Kidney (tissue), 13 donors: ENCODE measurements at regions not wholly inside any gene's neighbourhood (a gene's known extent, or its start where the extent isn't known, plus 50 kb on each side); places are given as distances from the start of the nearest gene placed in this dataset.

Experiments
- DNase-seq, 5 donors: peaks; one replicate each; pipeline ENCODE4 v3.0.0-alpha.2; 2013 to 2020
- FAIRE-seq: peaks from 2 replicates; lab custom pipeline; 2012; peaks lifted over from hg19 to GRCh38; lab: Jason Lieb, UNC
- H3K27ac ChIP-seq, 2 donors: one replicate each; pipeline ENCODE4 v1.7.0; 2013; ENCODE audit warnings: low read depth in 2 of 2, low read length in 2 of 2, inconsistent platforms in 1 of 2
- H3K27me3 ChIP-seq: one replicate; pipeline ENCODE4 v1.7.1; 2013; ENCODE audit warnings: low read length, inconsistent platforms; ENCODE audit not compliant: control insufficient read depth, insufficient read depth
- H3K36me3 ChIP-seq, 3 donors: one replicate each; pipeline versions ENCODE4 v1.7.0 to v1.7.1; 2013; ENCODE audit warnings: low read length in 3 of 3, control low read depth in 1 of 3, inconsistent platforms in 1 of 3; ENCODE audit not compliant: insufficient read depth in 3 of 3, control insufficient read depth in 2 of 3
- H3K4me1 ChIP-seq, 3 donors: one replicate each; pipeline versions ENCODE4 v1.7.0 to v1.7.1; 2013; ENCODE audit warnings: low read length in 3 of 3, inconsistent platforms in 1 of 3, low read depth in 1 of 3; ENCODE audit not compliant: control insufficient read depth in 2 of 3, insufficient read depth in 2 of 3
- H3K4me3 ChIP-seq, 3 donors: one replicate each; pipeline versions ENCODE4 v1.7.0 to v1.8.1; 2013; ENCODE audit warnings: low read length in 3 of 3, control low read depth in 1 of 3, inconsistent platforms in 1 of 3
- H3K9ac ChIP-seq, 3 donors: one replicate each; pipeline versions ENCODE4 v1.7.0 to v1.7.1; 2013; ENCODE audit warnings: low read length in 3 of 3, control low read depth in 1 of 3, inconsistent platforms in 1 of 3
- H3K9me3 ChIP-seq, 3 donors: one replicate each; pipeline versions ENCODE4 v1.7.0 to v1.7.1; 2013; ENCODE audit warnings: low read length in 3 of 3, control low read depth in 1 of 3, inconsistent platforms in 1 of 3; ENCODE audit not compliant: control insufficient read depth in 2 of 3, insufficient read depth in 1 of 3
- CTCF ChIP-seq: IDR thresholded peaks from 3 replicates; pipeline ENCODE4 v1.5.1; 2012; ENCODE audit warnings: mild to moderate bottlenecking, moderate library complexity, borderline replicate concordance; ENCODE audit not compliant: insufficient read depth; ENCODE audit errors: extremely low read depth
- intact Hi-C: fragments of 100-400 bp; cut with DNase I; formaldehyde crosslinking; loops from one replicate; pipeline ENCODE4 v1.11.1; 2022
- donor health status: control.
- donor health status: control.
- donor health status: control.
- donor health status: control.
- donor health status: control.
- donor health status: DM: yes; HTN: yes; CAD: no.
- donor health status: Normal renal cell carcinoma (clear cell type).

- TF ChIP-seq CTCF, result no peak
- intact Hi-C loops, result no loop called here
- Histone ChIP-seq H3K36me3 (no peaks in the 10 kb centered on the region), H3K9me3 (no peaks in the 10 kb centered on the region), H3K27me3 (no peaks in the 10 kb centered on the region), H3K4me3 (no peak overlapping the region), H3K4me1 (no peaks in the 10 kb centered on the region), H3K27ac (no peak overlapping the region), H3K9ac (no peak overlapping the region)
- FAIRE-seq (no peak), DNase-seq (no peak)
Measured at GRCh38 chr9:91138760-91139159, 223.0 kb downstream of the AUH start.

GRCh38 chr9:91141407-91141965 is 220.2 kb downstream of the AUH start:
- DNase-seq, result no peak
- no peak for TF ChIP-seq CTCF
- Histone ChIP-seq H3K4me3 (no peak overlapping the region), H3K9ac (no peak overlapping the region), H3K27ac (no peak overlapping the region), H3K36me3 (no peaks in the 10 kb centered on the region), H3K27me3 (no peaks in the 10 kb centered on the region), H3K4me1 (no peaks in the 10 kb centered on the region), H3K9me3 (no peaks in the 10 kb centered on the region)
- FAIRE-seq, result no peak
- intact Hi-C loops, result no loop called here

- FAIRE-seq (no peak), DNase-seq (no peak)
- Histone ChIP-seq H3K9ac (no peak overlapping the region), H3K4me3 (no peak overlapping the region), H3K9me3 (no peaks in the 10 kb centered on the region), H3K27me3 (no peaks in the 10 kb centered on the region), H3K27ac (no peak overlapping the region), H3K4me1 (no peaks in the 10 kb centered on the region), H3K36me3 (no peaks in the 10 kb centered on the region)
- TF ChIP-seq CTCF, result no peak
- intact Hi-C loops, result no loop called here
Measured at GRCh38 chr9:91143162-91143561, 218.6 kb downstream of the AUH start.

- intact Hi-C loops, result no loop called here
- H3K9ac ChIP-seq, result no peak overlapping the region
Measured at GRCh38 chr9:91143642-91144041, 218.1 kb downstream of the AUH start.

More at GRCh38 chr9:91143642-91144041, 218.1 kb downstream of the AUH start:
- Histone ChIP-seq H3K27ac (no peak overlapping the region), H3K9me3 (no peaks in the 10 kb centered on the region), H3K27me3 (no peaks in the 10 kb centered on the region), H3K4me1 (no peaks in the 10 kb centered on the region), H3K36me3 (no peaks in the 10 kb centered on the region), H3K4me3 (no peak overlapping the region)
- FAIRE-seq (no peak), DNase-seq (no peak)
- TF ChIP-seq CTCF, result no peak
